ENCODE measurements at regions not wholly inside any gene's neighbourhood (a gene's known extent, or its start where the extent isn't known, plus 50 kb on each side); places are given as distances from the start of the nearest gene placed in this dataset.

DNA sequence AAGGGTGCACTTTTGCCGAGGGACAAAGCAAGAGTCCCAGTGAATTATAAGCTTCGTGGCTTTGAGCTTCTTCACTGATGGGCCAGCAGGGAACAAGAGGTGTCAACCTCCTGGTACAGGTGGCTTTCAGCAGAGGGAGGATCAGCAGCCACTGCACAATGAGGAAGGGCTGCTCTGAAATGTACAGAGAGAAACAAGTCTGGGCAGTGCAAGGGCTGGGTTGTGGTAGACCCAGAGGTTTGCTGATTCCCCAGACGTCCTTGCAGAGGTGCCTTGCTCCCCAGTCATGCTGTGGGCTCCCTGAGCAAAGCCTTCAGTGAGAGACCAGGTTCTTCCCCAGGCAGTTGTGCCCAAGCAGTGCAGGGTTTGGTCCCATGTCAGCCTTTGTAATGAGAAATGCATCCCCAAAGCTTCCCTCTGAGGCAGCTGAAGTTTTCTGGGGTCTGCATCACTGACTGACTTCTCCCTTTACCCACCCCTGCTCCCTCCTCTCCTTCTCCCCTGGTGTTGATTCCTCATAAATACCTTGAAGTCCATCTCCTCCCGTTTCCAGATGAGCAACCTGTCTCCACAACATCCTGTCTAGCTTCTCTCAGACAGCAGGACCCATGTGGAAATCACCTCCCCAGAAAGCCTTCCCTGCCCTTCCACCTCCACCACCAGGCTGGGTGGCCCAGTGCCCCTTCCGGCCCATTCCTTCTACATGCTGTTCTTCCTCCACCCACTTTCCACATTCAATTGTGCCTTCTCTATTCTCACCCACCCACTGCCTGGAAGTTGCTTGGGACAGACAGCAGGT is 599.6 kb upstream of the ADAMTS16 start:
- DNase-seq: no peak

GRCh38 chr5:4541334-4541733 is 598.8 kb upstream of the ADAMTS16 start:
- DNase-seq: no peak

DNA sequence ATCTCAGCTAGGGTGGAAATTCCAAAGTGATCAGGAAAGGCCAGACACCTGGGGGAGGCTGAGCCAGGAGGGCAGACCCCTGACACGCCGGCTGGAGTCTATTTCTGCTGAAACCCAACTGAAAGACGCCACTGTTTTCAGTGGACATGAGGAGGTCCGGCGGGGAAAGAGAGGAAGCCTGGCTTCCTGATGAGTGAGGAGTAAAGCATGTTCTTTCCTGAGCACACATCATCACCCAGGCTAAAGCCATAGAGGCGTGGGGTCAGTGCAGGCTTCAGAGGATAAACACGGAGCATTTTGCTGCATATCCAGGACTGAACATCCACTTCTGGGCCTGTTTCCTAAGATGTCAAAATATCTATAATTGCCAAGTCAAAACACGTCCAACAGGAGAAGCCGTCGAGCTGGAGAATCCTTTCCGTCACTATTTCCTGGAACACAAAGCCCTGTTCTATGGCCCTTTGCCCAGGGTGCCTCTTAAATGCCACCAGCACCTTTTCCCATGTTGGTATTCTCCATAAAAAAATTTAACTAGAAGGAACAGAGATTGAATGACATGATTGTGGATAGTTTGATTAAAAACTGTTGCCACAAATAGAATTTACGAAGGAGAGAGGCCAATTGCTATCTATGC is 597.9 kb upstream of the ADAMTS16 start:
- DNase-seq: no peak

GRCh38 chr5:4544049-4544670 is 596.0 kb upstream of the ADAMTS16 start:
- DNase-seq: no peak

GRCh38 chr5:4547547-4547946 is 592.6 kb upstream of the ADAMTS16 start:
- no peak for DNase-seq

- no peak for DNase-seq
Measured at GRCh38 chr5:4548341-4548740, 591.8 kb upstream of the ADAMTS16 start.

DNA sequence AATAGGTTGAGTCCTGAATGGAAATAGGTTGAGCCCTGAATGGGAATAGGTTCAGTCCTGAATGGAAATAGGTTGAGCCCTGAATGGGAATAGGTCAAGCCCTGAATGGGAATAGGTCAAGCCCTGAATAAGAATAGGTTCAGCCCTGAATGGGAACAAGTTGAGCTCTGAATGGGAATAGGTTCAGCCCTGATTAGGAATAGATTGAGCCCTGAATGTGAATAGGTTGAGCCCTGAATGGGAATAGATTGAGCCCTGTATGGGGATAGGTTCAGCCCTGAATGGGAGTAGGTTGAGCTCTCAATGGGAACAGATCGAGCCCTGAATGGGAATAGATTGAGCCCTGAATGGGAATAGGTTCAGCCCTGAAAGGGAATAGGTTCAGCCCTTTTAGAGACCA is 590.8 kb upstream of the ADAMTS16 start:
- no peak for DNase-seq

- no peak for DNase-seq
Measured at GRCh38 chr5:4551034-4551433, 589.1 kb upstream of the ADAMTS16 start.

- no peak for DNase-seq
Measured at GRCh38 chr5:4553130-4553529, 587.0 kb upstream of the ADAMTS16 start.

GRCh38 chr5:4553978-4554377 is 586.2 kb upstream of the ADAMTS16 start:
- no peak for DNase-seq

GRCh38 chr5:4555725-4556285 is 584.3 kb upstream of the ADAMTS16 start:
- no peak for DNase-seq

GRCh38 chr5:4561403-4561802 is 578.7 kb upstream of the ADAMTS16 start:
- DNase-seq: no peak

GRCh38 chr5:4563400-4563799 is 576.7 kb upstream of the ADAMTS16 start:
- DNase-seq: no peak

GRCh38 chr5:4570047-4570995 is 569.8 kb upstream of the ADAMTS16 start:
- DNase-seq: no peak

DNA sequence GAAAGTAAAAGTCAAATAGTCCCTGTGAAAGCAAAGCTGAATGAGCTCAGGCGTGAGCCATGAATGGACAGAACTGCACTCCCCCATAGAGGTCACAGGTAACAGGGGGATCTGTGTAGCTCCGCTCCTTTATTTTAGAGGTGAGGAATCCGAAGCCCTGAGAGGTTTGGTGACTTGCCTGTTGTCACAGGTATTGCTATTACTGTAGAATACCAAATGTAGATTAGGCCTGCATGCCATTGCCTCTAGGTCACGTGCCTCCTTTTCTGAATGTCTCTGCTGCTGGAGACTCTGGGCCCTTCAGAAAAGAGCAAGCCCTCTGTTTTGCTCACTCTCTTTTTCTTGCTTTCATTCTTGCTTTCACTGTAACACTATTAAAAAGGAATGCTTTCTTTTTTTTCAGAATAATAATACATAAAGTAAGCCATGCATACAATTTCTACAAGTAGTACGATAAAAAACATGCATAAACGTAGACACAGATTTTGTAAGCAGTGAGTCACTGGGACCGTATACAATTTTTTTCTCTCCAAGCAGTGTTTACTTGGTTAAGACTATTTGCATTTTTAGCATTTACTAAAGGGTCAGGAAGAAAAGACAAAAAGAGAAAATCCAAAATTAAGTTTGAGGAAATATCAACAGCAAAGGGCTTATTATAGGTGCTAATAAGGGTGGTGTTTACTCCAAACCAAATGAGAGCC is 568.7 kb upstream of the ADAMTS16 start:
- no peak for DNase-seq

DNA sequence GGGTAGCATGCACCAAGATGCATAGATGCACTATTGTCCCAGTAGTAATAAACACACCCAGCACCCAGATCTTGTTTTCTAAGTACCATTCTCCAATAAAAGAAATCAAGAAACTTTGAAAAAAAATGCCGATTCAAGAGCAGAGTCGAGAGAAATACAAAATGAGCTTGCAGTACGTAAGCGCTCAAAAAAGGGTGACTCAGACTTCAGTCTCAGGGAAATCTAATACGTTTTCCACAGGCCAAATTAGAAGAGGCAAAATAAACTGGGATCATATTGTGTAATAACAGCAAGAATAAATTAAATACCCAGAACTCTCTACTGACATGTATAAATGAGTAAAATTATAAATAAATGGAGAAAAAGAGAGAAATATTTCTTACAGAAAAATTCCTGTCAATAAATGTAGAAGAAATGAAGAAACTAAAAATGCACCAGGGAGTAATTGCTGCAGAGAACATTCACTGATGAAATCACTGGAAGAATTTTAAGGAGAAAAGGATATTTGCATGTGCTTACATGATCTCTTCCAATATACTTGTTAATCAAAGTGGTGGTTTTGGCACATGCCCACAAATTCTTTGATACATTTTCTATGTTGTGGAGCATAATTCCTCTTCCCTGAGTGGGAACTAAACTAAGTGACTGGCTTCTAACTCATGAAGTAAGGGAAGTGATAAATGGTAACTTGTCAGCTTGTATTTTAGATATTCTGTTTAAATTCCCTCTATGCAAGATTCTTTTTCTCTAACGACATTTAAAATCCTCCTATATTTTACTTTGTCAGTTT is 567.6 kb upstream of the ADAMTS16 start:
- no peak for DNase-seq

DNA sequence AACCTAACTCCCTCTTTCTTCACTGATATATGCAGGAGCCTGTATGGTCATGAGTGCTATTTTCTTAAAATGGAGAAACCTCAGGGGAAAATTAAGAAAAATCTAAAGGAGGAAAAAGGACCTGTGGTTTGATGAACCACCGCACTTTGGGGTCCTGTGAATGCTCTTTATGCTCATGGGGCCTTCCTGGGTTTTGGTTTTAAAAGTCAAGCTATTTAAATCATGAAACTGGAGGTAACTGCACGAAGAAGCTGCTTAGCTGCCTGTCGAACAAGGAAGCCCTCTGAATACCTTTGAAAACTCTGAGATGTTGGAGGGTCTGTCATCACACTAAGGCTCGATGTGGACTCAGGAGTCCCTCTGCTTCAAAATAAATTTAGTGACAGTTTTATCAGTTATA is 564.5 kb upstream of the ADAMTS16 start:
- DNase-seq: no peak

GRCh38 chr5:4576161-4576748 is 563.9 kb upstream of the ADAMTS16 start:
- no peak for DNase-seq

- no peak for DNase-seq
Measured at GRCh38 chr5:4576908-4577307, 563.2 kb upstream of the ADAMTS16 start.

DNA sequence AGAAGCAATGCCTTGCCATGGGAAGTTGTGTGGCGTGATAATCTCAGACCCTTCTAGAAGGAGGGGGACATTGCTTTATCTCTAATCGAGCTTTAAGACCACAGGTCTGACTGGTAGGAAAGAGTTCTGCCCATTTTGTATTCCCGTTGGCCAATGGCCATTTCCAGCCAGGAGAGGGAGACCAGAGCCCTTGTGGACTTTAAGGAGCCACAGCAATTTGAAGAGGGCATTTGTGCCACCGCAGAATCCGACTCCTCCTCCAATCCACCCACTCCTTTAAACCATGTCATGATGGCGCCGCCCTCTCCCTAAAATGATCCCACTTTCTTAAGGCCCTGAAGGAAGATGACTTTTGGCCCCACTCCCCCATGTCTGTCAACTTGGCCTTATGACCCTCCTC is 560.5 kb upstream of the ADAMTS16 start:
- DNase-seq: no peak

GRCh38 chr5:4580772-4581171 is 559.4 kb upstream of the ADAMTS16 start:
- no peak for DNase-seq
